ENCODE measurements at regions not wholly inside any gene's neighbourhood (a gene's known extent, or its start where the extent isn't known, plus 50 kb on each side); places are given as distances from the start of the nearest gene placed in this dataset.

DNA sequence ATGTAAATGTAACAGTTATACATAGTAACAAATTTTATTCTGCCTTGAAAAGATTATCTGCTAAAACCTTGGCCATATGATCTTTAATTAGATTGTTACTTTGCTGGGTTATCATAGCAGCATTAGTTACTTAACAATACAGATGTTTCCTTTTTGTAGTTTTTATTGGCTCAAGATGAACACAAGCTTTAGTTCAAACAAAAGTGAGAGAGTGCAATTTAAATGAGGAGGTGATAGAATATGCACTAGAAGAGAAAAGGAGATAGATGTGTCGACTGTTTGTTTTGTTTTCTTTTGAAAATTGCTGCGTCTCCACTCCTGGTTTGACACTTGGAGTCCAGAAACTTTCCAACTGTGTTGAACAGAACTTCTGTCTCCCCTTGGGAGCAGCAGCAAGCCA lies 91.4 kb upstream of the CAV2 start:
- TF ChIP-seq, protein P1, sequence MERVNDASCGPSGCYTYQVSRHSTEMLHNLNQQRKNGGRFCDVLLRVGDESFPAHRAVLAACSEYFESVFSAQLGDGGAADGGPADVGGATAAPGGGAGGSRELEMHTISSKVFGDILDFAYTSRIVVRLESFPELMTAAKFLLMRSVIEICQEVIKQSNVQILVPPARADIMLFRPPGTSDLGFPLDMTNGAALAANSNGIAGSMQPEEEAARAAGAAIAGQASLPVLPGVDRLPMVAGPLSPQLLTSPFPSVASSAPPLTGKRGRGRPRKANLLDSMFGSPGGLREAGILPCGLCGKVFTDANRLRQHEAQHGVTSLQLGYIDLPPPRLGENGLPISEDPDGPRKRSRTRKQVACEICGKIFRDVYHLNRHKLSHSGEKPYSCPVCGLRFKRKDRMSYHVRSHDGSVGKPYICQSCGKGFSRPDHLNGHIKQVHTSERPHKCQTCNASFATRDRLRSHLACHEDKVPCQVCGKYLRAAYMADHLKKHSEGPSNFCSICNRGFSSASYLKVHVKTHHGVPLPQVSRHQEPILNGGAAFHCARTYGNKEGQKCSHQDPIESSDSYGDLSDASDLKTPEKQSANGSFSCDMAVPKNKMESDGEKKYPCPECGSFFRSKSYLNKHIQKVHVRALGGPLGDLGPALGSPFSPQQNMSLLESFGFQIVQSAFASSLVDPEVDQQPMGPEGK (CRISPR knock-in tag; IDR thresholded peaks at IDR 0.05; ENCODE audit: borderline replicate concordance) = no peak
- TF ChIP-seq ZC3H10 (CRISPR knock-in tag; IDR thresholded peaks at IDR 0.05) (no peak), RARB (CRISPR knock-in tag; IDR thresholded peaks at IDR 0.05) (no peak), OSR1 (CRISPR knock-in tag; IDR thresholded peaks at IDR 0.05) (no peak)
- TF ChIP-seq, protein P2, sequence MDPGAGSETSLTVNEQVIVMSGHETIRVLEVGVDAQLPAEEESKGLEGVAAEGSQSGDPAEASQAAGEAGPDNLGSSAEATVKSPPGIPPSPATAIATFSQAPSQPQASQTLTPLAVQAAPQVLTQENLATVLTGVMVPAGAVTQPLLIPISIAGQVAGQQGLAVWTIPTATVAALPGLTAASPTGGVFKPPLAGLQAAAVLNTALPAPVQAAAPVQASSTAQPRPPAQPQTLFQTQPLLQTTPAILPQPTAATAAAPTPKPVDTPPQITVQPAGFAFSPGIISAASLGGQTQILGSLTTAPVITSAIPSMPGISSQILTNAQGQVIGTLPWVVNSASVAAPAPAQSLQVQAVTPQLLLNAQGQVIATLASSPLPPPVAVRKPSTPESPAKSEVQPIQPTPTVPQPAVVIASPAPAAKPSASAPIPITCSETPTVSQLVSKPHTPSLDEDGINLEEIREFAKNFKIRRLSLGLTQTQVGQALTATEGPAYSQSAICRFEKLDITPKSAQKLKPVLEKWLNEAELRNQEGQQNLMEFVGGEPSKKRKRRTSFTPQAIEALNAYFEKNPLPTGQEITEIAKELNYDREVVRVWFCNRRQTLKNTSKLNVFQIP (CRISPR knock-in tag; IDR thresholded peaks at IDR 0.05; ENCODE audit: borderline replicate concordance, low read depth) = no peak

Data from SK-N-SH treated with all-trans-retinoic acid at 6 μM for 48 hours (cell line).